HEK293 (cell line): ENCODE measurements at regions not wholly inside any gene's neighbourhood (a gene's known extent, or its start where the extent isn't known, plus 50 kb on each side); places are given as distances from the start of the nearest gene placed in this dataset.

ENCODE experiments used
- CTCF ChIA-PET: fragments of 350-600 bp; formaldehyde crosslinking; extraction: SDS; loops from one replicate; lab custom pipeline; 2021; ENCODE audit warnings: antibody characterized with exemption; lab: Yijun Ruan, JAX
- POLR2A ChIA-PET: fragments of 300-600 bp; formaldehyde crosslinking; extraction: SDS; loops from one replicate; lab custom pipeline; 2020; ENCODE audit warnings: antibody characterized with exemption, inconsistent platforms; lab: Yijun Ruan, JAX
- H3K27ac ChIP-seq: fragments of 200-500 bp; sonication (Bioruptor generic); 2 replicates; pipeline ENCODE4 v1.5.1; 2014; ENCODE audit warnings: low read depth, low read length, control low read depth, inconsistent platforms; ENCODE audit errors: extremely low read depth
- H3K36me3 ChIP-seq, 2 experiments: fragments of 200-500 bp in 1 of 2; sonication (Bioruptor generic) in 1 of 2; 1 replicate in 1 of 2; 2 replicates in 1 of 2; pipeline ENCODE4 v1.5.1; 2014 to 2017; ENCODE audit warnings: inconsistent platforms in 2 of 2, low read length in 2 of 2; ENCODE audit not compliant: control insufficient read depth in 2 of 2, insufficient read depth in 1 of 2
- H3K4me1 ChIP-seq: fragments of 200-500 bp; sonication (Bioruptor generic); 2 replicates; pipeline ENCODE4 v1.5.1; 2014; ENCODE audit warnings: mild to moderate bottlenecking, low read length, inconsistent platforms; ENCODE audit not compliant: control insufficient read depth, insufficient read depth
- H3K4me3 ChIP-seq: 2 replicates; pipeline ENCODE4 v1.5.1; 2011; ENCODE audit warnings: low read depth, mild to moderate bottlenecking, control low read depth, low read length, moderate library complexity
- H3K9me3 ChIP-seq: fragments of 200-500 bp; sonication (Bioruptor generic); 2 replicates; pipeline ENCODE4 v1.5.1; 2014; ENCODE audit warnings: low read depth, low read length, inconsistent platforms; ENCODE audit not compliant: control insufficient read depth, insufficient read depth
- BCL11A ChIP-seq: fragments of 450-650 bp; formaldehyde crosslinking; IDR thresholded peaks from 2 replicates; pipeline ENCODE4 v1.5.1; 2016; ENCODE audit warnings: low read depth, missing biosample characterization, missing genetic modification characterization
- BCL11B ChIP-seq: fragments of 450-650 bp; formaldehyde crosslinking; IDR thresholded peaks from 2 replicates; pipeline ENCODE4 v1.5.1; 2016; ENCODE audit warnings: low read depth, missing biosample characterization, missing genetic modification characterization
- ELK4 ChIP-seq: IDR thresholded peaks from 2 replicates; pipeline ENCODE4 v1.6.1; 2011; ENCODE audit warnings: mild to moderate bottlenecking, low read depth, low read length, borderline replicate concordance
- PBX3 ChIP-seq: sonication (generic); formaldehyde crosslinking; IDR thresholded peaks from 2 replicates; pipeline ENCODE4 v1.8.1; 2022; ENCODE audit warnings: mild to moderate bottlenecking, moderate library complexity, missing genetic modification reagents
- TCF7L2 ChIP-seq: IDR thresholded peaks from 2 replicates; pipeline ENCODE4 v1.6.1; 2011; ENCODE audit warnings: low read depth, mild to moderate bottlenecking, inconsistent platforms, low read length, moderate library complexity, borderline replicate concordance
- ZFP3 ChIP-seq: fragments of 450-650 bp; formaldehyde crosslinking; IDR thresholded peaks from 2 replicates; pipeline ENCODE4 v1.5.1; 2016; ENCODE audit warnings: low read depth, missing biosample characterization, missing genetic modification characterization
- ZFP69B ChIP-seq: fragments of 450-650 bp; formaldehyde crosslinking; IDR thresholded peaks from 2 replicates; pipeline ENCODE4 v1.5.1; 2016; ENCODE audit warnings: missing biosample characterization, missing genetic modification characterization
- ZNF140 ChIP-seq: fragments of 450-650 bp; formaldehyde crosslinking; IDR thresholded peaks from 2 replicates; pipeline ENCODE4 v1.5.1; 2016; ENCODE audit warnings: missing biosample characterization, missing genetic modification characterization
- ZNF26 ChIP-seq: fragments of 450-650 bp; formaldehyde crosslinking; IDR thresholded peaks from 2 replicates; pipeline ENCODE4 v1.5.1; 2016; ENCODE audit warnings: missing biosample characterization, missing genetic modification characterization
- ZNF350 ChIP-seq: fragments of 450-650 bp; formaldehyde crosslinking; IDR thresholded peaks from 2 replicates; pipeline ENCODE4 v1.5.0; 2017; ENCODE audit warnings: missing biosample characterization, mild to moderate bottlenecking, missing genetic modification characterization
- ZNF394 ChIP-seq: fragments of 450-650 bp; formaldehyde crosslinking; IDR thresholded peaks from 2 replicates; pipeline ENCODE4 v1.5.1; 2016; ENCODE audit warnings: missing biosample characterization, missing genetic modification characterization, mild to moderate bottlenecking, moderate library complexity, borderline replicate concordance
- ZNF416 ChIP-seq: fragments of 450-650 bp; formaldehyde crosslinking; IDR thresholded peaks from 2 replicates; pipeline ENCODE4 v1.5.1; 2016; ENCODE audit warnings: missing biosample characterization, missing genetic modification characterization
- ZNF501 ChIP-seq: fragments of 450-650 bp; formaldehyde crosslinking; IDR thresholded peaks from 2 replicates; pipeline ENCODE4 v1.5.1; 2016; ENCODE audit warnings: missing biosample characterization, missing genetic modification characterization
- ZNF514 ChIP-seq: fragments of 450-650 bp; formaldehyde crosslinking; IDR thresholded peaks from 2 replicates; pipeline ENCODE4 v1.5.1; 2016; ENCODE audit warnings: missing biosample characterization, missing genetic modification characterization
- ZNF544 ChIP-seq: fragments of 450-650 bp; formaldehyde crosslinking; IDR thresholded peaks from 2 replicates; pipeline ENCODE4 v1.5.0; 2017; ENCODE audit warnings: missing biosample characterization, missing genetic modification characterization
- ZNF624 ChIP-seq: fragments of 450-650 bp; formaldehyde crosslinking; IDR thresholded peaks from 2 replicates; pipeline ENCODE4 v1.5.1; 2017; ENCODE audit warnings: missing biosample characterization, missing genetic modification characterization
- ZNF701 ChIP-seq: fragments of 450-650 bp; formaldehyde crosslinking; IDR thresholded peaks from 2 replicates; pipeline ENCODE4 v1.5.1; 2016; ENCODE audit warnings: missing biosample characterization, missing genetic modification characterization
- ZNF76 ChIP-seq: fragments of 450-650 bp; formaldehyde crosslinking; IDR thresholded peaks from 2 replicates; pipeline ENCODE4; 2016; ENCODE audit warnings: low read depth, missing biosample characterization, missing genetic modification characterization, borderline replicate concordance
- ZNF792 ChIP-seq: fragments of 450-650 bp; formaldehyde crosslinking; IDR thresholded peaks from 2 replicates; pipeline ENCODE4 v1.5.1; 2016; ENCODE audit warnings: missing biosample characterization, missing genetic modification characterization
- ZSCAN23 ChIP-seq: fragments of 450-650 bp; formaldehyde crosslinking; IDR thresholded peaks from 2 replicates; pipeline ENCODE4 v1.5.1; 2016; ENCODE audit warnings: missing biosample characterization, missing genetic modification characterization

GRCh38 chr5:157930710-157931109 is 71.8 kb upstream of the CLINT1 start:
- TF ChIP-seq ZNF701 (tag by site-specific recombination) (no peak), ZNF624 (tag by site-specific recombination) (no peak), ZNF501 (tag by site-specific recombination) (no peak), ZFP3 (tag by site-specific recombination) (no peak), BCL11A (no peak), ZNF76 (tag by site-specific recombination) (no peak), ZFP69B (tag by site-specific recombination) (no peak), ELK4 (no peak), TCF7L2 (no peak), PBX3 (CRISPR knock-in tag) (no peak), ZSCAN23 (tag by site-specific recombination) (no peak), ZNF514 (tag by site-specific recombination) (no peak), BCL11B (tag by site-specific recombination) (no peak), ZNF350 (no peak), ZNF26 (tag by site-specific recombination) (no peak), ZNF140 (tag by site-specific recombination) (no peak)
- Histone ChIP-seq H3K4me3 (no peak overlapping the region), H3K36me3 (no peaks in the 10 kb centered on the region), H3K27ac (no peak overlapping the region), H3K9me3 (no peaks in the 10 kb centered on the region), H3K4me1 (no peaks in the 10 kb centered on the region)
- POLR2A ChIA-PET: no interaction called here
- CTCF ChIA-PET: interaction anchor here (1.4 kb wide), 1 partner anchor 18 kb away, joined by 3 read pairs; no protein-coding TSS in a partner anchor

- CTCF ChIA-PET: interaction anchor here (0.6 kb wide), 1 partner anchor 189 kb away, joined by 4 read pairs; no protein-coding TSS in a partner anchor
- POLR2A ChIA-PET: no interaction called here
Measured at GRCh38 chr5:157926977-157927376, 68.0 kb upstream of the CLINT1 start.

More at GRCh38 chr5:157926977-157927376, 68.0 kb upstream of the CLINT1 start:
- H3K4me1 ChIP-seq: no peaks in the 10 kb centered on the region
- no peak for TF ChIP-seq BCL11B (tag by site-specific recombination)
- no peak for TF ChIP-seq ZNF792 (tag by site-specific recombination)
- TF ChIP-seq ZNF416 (tag by site-specific recombination): no peak
- TF ChIP-seq ZNF394 (tag by site-specific recombination): no peak
- no peak for TF ChIP-seq ZNF544 (tag by site-specific recombination)
- TF ChIP-seq ZNF350: no peak
- TF ChIP-seq, all 188 proteins: peak for 0
- H3K9me3 ChIP-seq: no peaks in the 10 kb centered on the region
- H3K4me3 ChIP-seq: no peak overlapping the region
- no peak overlapping the region for H3K27ac ChIP-seq
- H3K36me3 ChIP-seq: no peaks in the 10 kb centered on the region
